Left lung (tissue), 4 donors: ENCODE measurements at regions not wholly inside any gene's neighbourhood (a gene's known extent, or its start where the extent isn't known, plus 50 kb on each side); places are given as distances from the start of the nearest gene placed in this dataset.

Source experiments
- ATAC-seq: fragments of 200-7000 bp; cut with Tn5 transposase; one replicate; pipeline ENCODE4 v1.9.1; 2020; ENCODE audit warnings: moderate library complexity
- DNase-seq, 4 donors: peaks; one replicate each; pipeline ENCODE4 v3.0.0-alpha.2; 2013 to 2020
- H3K27ac ChIP-seq, 2 donors: fragments of 200-600 bp; sonication (generic) in 1 of 2; one replicate each; pipeline versions ENCODE4 v1.5.0 to v1.8.0; 2020 to 2021
- H3K27me3 ChIP-seq, 2 donors: fragments of 200-600 bp; sonication (generic) in 1 of 2; one replicate each; pipeline versions ENCODE4 v1.5.0 to v1.8.0; 2020 to 2021
- H3K36me3 ChIP-seq, 2 donors: fragments of 200-600 bp; sonication (generic) in 1 of 2; one replicate each; pipeline versions ENCODE4 v1.5.0 to v1.8.0; 2020 to 2021
- H3K4me1 ChIP-seq, 2 donors: fragments of 200-600 bp; one replicate each; pipeline ENCODE4 v1.8.0; 2021
- H3K4me3 ChIP-seq, 2 donors: fragments of 200-600 bp; sonication (generic) in 1 of 2; one replicate each; pipeline versions ENCODE4 v1.5.0 to v1.8.0; 2020 to 2021; ENCODE audit warnings: mild to moderate bottlenecking in 1 of 2
- H3K9me3 ChIP-seq, 2 donors: fragments of 200-600 bp; sonication (generic) in 1 of 2; one replicate each; pipeline versions ENCODE4 v1.5.0 to v1.8.0; 2020 to 2021
- intact Hi-C, 2 donors: fragments of 100-400 bp; cut with DNase I; formaldehyde crosslinking; loops; one replicate each; pipeline versions ENCODE4 v1.11.2 to v1.14.2; 2022
- TF ChIP-seq, protein P1 (sequence below), 2 donors: fragments of 200-600 bp; sonication (generic) in 1 of 2; IDR thresholded peaks; one replicate each; pipeline versions ENCODE4 v1.5.0 to v1.8.0; 2021; ENCODE audit warnings: antibody characterized with exemption in 2 of 2
- donor health status: DM: no; HTN: yes; CAD: no.
- donor health status: DM: no; HTN: no; CAD: no.

DNA sequence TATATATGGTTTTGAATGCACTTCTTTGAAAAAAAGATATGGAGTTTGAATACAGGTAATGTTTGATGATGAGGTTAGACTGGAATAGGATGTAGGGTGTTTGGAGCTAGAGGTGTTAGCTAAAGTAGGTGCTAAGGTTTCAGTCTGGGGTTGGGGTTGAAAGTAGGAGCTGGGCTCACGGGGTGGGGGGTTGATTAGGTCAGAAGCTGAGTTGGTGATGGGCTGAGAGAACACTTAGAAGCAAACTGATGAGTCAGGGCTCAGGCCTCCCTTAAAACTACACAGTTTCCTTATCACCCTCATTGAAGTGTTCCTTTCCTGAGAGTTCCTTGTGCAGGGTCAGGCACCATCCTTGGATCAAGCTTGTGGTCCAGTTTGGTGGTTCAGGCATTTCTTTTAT is 308.8 kb upstream of the ADAMTS16 start:
- Histone ChIP-seq H3K36me3 (no peaks in the 10 kb centered on the region), H3K4me3 (no peak overlapping the region), H3K27me3 (no peaks in the 10 kb centered on the region), H3K4me1 (no peaks in the 10 kb centered on the region), H3K27ac (no peak overlapping the region), H3K9me3 (no peaks in the 10 kb centered on the region)
- ATAC-seq = no peak
- intact Hi-C loops = no loop called here
- TF ChIP-seq, protein P1, sequence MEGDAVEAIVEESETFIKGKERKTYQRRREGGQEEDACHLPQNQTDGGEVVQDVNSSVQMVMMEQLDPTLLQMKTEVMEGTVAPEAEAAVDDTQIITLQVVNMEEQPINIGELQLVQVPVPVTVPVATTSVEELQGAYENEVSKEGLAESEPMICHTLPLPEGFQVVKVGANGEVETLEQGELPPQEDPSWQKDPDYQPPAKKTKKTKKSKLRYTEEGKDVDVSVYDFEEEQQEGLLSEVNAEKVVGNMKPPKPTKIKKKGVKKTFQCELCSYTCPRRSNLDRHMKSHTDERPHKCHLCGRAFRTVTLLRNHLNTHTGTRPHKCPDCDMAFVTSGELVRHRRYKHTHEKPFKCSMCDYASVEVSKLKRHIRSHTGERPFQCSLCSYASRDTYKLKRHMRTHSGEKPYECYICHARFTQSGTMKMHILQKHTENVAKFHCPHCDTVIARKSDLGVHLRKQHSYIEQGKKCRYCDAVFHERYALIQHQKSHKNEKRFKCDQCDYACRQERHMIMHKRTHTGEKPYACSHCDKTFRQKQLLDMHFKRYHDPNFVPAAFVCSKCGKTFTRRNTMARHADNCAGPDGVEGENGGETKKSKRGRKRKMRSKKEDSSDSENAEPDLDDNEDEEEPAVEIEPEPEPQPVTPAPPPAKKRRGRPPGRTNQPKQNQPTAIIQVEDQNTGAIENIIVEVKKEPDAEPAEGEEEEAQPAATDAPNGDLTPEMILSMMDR (IDR thresholded peaks at IDR 0.05) = no peak
- DNase-seq = no peak

DNA sequence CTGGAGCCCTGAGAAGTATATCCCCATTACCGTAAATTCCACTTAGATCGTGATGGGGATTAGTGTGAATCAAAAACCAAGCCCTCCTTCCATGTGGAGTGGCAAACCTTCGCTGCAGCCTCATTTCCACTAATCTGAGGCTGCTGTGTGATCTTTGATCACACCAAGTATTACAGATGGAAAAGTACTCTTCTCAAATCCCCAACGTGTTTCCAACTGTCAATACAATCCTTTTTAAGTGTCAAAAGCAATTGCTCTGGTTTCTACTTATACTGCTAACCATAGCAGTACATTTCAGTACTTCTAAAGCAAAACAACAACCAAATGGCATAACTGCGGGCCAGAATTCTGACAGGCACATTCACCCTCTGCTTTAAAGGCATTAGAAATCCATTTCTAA is 307.7 kb upstream of the ADAMTS16 start:
- Histone ChIP-seq H3K4me3 (no peak overlapping the region), H3K9me3 (no peaks in the 10 kb centered on the region), H3K4me1 (no peaks in the 10 kb centered on the region), H3K27ac (no peak overlapping the region), H3K27me3 (no peaks in the 10 kb centered on the region), H3K36me3 (no peaks in the 10 kb centered on the region)
- no peak for ATAC-seq
- DNase-seq = no peak
- TF ChIP-seq, protein P1 (IDR thresholded peaks at IDR 0.05) = no peak
- intact Hi-C loops = no loop called here

DNA sequence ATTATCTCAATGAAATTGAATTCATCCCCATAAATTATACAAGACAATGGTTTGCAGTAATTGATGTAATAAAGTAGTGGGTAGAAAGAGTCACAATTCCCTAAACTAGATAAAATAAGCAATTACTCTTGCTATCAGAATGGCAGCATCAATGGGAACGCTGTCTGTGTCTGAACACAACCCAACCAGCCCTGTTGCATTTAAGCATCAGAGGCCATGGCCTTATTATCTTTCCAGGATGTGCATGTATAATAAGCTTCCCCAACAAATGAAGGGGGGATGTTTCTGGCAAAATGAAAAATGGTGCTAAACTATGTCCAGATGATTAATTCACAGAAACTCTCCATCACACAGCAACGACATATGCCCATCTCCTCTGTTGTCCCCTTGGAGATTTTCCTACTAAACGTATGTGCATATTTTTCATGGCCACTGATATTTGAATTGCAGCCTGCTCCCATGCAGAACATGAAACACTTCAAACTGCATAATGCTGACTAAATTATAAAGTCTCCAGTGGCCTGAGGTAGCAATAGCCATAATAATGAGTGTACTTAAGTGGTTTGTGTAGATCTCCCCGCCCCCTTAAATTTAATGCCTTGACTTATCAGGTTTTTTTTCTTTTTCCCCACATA is 306.9 kb upstream of the ADAMTS16 start:
- TF ChIP-seq, protein P1 (IDR thresholded peaks at IDR 0.05) = no peak
- no peak overlapping the region for H3K27ac ChIP-seq
- H3K27me3 ChIP-seq = no peaks in the 10 kb centered on the region
- intact Hi-C loops = no loop called here
- no peaks in the 10 kb centered on the region for H3K36me3 ChIP-seq
- no peaks in the 10 kb centered on the region for H3K4me1 ChIP-seq
- no peaks in the 10 kb centered on the region for H3K9me3 ChIP-seq
- H3K4me3 ChIP-seq = no peak overlapping the region
- ATAC-seq (no peak), DNase-seq (no peak)

DNA sequence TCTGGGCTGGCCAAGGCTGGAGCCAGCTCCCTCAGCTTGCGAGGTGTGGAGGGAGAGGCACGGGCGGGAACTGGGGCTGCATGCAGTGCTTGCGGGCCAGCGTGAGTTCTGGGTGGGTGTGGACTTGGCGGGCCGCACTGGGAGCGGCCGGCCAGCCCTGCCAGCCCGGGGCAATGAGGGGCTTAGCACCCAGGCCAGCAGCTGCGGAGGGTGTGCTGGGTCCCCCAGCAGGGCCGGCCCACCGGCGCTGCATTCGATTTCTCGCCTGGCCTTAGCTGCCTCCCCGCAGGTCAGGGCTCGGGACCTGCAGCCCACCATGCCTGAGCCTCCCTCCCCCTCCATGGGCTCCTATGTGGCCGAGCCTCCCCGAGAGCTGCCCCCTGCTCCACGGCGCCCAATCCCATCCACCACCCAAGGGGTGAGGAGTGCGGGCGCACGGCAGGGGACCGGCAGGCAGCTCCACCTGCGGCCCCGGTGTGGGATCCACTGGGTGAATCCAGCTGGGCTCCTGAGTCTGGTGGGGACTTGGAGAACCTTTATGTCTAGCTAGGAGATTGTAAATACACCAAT is 302.6 kb upstream of the ADAMTS16 start:
- DNase-seq (peak in 1 of 4 donors; percentile 71), ATAC-seq (no peak)
- no peak overlapping the region for H3K27ac ChIP-seq
- no peaks in the 10 kb centered on the region for H3K27me3 ChIP-seq
- H3K4me3 ChIP-seq = no peak overlapping the region
- intact Hi-C loops = no loop called here
- no peaks in the 10 kb centered on the region for H3K4me1 ChIP-seq
- H3K9me3 ChIP-seq = no peaks in the 10 kb centered on the region
- H3K36me3 ChIP-seq = no peaks in the 10 kb centered on the region
- TF ChIP-seq, protein P1 (IDR thresholded peaks at IDR 0.05) = no peak

DNA sequence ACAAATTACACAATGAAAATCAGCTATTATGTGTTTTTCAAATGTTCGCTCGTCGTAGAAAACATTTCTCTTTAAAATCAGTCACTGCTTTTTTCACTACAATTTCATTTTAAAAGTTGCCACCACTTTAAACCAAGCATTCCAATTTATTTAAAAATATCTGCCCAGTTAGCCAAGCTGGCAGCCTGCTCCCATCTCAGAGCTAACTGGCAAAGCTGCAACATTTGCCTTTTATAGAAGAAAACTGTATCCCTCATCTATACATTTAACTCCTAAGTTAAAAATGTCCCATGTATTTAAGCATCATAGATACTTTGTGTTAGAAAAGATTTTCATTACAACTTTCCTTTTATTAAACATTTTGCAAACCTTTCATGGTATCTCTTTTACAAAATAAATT is 294.9 kb upstream of the ADAMTS16 start:
- intact Hi-C loops = no loop called here
- Histone ChIP-seq H3K27me3 (no peaks in the 10 kb centered on the region), H3K27ac (no peak overlapping the region), H3K4me3 (no peak overlapping the region), H3K36me3 (no peaks in the 10 kb centered on the region), H3K9me3 (no peaks in the 10 kb centered on the region), H3K4me1 (no peaks in the 10 kb centered on the region)
- ATAC-seq (no peak), DNase-seq (no peak)
- TF ChIP-seq, protein P1 (IDR thresholded peaks at IDR 0.05) = no peak
